HG02852 (cell line): ENCODE measurements at regions not wholly inside any gene's neighbourhood (a gene's known extent, or its start where the extent isn't known, plus 50 kb on each side); places are given as distances from the start of the nearest gene placed in this dataset.

Source experiments
- ATAC-seq: cut with Tn5 transposase; IDR thresholded peaks from one replicate; pipeline ENCODE4 v1.9.1; 2021; ENCODE audit warnings: mild to moderate bottlenecking, moderate library complexity; ENCODE audit not compliant: unreplicated experiment

DNA sequence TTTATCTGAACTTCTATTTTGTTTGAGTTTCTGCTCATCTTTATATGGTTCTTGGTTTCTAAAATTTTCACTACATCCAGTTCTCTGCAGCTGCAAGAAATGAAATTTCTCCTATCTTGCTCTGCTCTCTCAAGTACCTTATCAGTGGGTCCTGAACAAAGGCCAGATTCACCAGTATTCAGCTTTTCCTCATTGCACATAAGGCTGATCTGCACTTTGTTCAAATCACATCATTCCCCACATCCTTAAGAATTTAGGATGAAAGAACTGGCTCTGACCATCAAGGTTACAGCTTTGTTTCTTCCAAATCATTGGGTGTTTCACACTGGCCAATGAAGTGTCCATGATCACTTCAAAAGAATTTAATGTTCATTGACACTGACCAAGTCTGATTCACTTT is 211.4 kb downstream of the GRIN2B start:
- ATAC-seq, result no peak

DNA sequence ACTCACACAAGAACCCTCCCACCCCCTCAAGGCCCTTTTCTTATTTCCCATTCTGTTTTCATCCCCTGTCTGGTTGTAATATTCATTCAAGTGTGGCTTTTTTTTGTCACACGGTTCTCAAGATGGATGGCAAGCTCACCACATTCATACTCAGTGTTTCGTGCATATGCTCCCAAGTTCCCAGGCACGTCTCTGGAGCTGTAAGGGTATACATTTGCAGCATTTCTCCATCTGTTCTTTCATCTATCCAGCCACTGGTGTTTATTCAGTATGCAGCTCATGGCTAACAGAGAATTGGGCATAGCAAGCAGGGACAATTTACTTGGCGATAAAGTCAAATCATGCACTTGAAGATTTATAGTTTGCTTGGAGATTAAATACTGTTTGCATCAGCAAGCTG is 212.1 kb downstream of the GRIN2B start:
- no peak for ATAC-seq

GRCh38 chr12:13764748-13765147 is 216.7 kb downstream of the GRIN2B start:
- no peak for ATAC-seq

DNA sequence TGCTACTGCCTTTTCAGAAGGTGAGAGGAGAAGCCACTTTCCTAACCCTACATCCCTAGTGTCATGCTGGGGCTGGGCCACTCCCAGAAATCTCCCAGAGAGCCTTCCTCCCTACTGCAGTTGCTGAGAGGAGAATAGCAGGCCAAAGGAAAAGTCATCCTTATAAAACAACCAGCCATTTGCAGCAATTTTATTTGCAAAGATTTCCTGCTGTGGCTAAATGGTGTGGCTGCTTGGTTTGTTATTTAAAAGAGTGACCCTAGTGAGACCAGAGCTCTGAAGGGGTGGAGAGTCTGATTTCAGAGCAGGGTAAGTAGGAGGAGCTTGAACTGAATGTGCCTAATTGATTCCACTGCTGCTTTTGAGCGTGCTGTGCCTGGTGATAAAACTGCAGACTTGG is 232.0 kb downstream of the GRIN2B start:
- no peak for ATAC-seq

DNA sequence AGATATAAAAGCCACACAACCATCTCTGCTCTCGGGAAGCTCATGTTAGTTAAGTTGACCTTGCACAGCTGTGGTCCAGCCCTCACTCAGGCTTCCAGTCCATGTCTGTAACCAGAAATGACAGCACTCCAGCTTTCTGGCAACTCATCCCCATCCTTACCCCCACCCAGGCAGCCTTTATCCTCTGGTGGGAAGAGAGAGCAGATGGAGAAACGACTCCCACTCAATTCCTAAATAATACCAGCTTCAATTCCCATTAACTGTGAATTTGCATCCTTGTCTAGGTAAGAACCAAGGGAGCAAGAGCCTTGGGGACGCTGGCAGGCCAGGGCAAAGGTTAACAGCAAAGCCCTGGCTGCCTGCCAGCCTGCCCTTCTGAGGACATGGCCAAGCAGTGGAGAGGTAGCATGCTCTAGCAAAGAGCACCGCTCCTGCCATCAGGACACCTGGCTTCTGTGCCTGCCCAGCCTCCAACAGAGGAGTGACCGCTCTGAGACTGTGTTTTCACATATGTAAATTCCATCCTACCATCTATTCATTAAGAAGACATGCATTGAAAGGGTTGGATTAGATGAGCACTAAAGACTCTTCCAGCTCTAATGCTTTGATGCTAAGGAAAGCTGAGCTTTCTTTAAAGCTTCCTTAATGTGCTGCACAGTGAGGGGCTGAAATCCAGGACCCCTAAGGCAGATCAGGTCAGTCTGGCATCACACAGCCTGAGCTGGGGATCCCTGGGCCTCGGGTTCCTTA is 236.1 kb downstream of the GRIN2B start:
- no peak for ATAC-seq

DNA sequence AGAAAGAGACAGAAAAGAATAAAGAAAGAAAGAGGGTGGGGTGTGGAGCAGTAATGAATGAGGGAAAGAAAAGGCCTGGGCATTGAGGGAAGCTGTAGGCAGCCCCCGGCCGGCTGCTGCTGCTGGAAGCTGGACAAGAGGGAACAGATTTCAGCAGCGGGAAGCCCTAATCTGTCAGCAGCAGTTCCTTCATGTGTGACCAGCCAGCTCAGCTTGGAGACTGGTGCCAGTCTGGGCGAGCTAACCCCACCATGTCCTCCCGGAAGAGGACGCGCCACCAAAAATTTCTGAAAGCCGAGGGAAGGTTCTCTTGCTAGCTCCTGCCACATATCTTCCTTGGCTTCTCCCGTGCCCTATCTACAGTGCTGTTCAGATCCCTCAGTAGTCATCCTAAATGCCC is 236.8 kb downstream of the GRIN2B start:
- no peak for ATAC-seq

GRCh38 chr12:13740149-13740545 is 241.3 kb downstream of the GRIN2B start:
- no peak for ATAC-seq

DNA sequence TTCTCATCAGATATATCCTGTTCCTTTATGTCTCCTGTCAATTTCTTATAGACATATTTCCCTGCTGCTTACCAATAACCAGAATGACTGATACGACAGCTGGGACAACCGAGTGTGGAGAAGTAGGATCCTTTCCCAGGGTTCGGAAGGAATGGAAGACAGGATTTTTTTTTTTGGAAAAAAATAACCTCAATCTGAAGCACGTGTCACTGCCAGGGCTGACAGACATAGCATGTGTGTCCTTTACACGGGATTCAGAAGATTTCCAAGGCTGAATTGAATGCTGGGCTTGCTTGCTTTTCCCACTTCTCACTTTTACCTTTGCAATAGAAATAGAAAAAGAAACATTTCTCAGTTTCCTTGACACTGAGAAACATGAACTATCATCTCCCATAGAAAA is 245.7 kb downstream of the GRIN2B start:
- ATAC-seq, result no peak

DNA sequence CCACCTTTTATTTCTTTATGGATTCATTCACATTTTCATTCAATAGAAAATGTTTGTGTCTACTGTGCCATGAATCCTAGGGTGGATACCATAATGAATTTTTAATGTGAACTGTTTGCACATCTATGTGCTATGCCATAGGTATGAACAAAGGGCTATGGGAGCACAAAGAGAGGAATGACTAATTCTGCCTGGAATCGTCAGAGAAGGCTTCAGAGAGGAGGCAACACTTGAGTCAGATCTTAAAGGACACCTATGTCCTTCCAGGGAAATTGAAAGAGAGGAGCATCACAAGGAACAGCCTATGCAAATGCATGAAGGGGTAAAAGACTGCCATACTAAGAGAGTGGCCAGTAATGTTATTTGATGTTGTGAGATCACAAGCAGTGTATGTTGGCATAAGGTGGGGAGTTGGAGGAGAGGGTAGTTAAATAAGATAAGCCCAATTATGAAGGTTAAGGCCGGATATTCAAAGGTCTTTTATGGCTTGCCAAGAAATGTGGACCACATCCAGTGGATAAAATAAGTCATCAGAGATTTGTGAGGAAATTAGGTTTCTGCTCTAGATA is 246.7 kb downstream of the GRIN2B start:
- ATAC-seq, result no peak

DNA sequence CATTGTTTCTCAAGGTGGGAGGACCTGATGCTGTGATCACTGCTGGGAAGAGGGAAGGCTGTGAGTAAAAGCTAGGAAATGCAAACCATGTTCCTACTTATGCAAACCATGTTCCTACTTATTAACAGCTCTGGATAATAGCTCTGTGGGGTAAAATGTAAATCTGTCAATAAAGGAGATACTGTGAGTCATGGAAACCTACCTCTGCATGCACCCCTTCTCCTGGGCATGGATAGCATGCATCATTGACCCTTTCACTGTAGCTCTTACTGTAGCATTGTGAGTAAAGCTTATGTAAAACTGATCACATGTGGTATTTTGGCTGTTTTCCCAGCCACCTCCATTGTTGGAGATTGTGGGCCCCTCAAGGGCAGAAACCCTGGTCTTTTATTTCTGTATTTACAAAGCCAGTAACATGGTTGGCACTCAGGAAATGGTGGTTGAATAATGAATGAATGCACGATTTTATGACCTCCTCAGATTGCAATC is 253.7 kb downstream of the GRIN2B start:
- no peak for ATAC-seq

DNA sequence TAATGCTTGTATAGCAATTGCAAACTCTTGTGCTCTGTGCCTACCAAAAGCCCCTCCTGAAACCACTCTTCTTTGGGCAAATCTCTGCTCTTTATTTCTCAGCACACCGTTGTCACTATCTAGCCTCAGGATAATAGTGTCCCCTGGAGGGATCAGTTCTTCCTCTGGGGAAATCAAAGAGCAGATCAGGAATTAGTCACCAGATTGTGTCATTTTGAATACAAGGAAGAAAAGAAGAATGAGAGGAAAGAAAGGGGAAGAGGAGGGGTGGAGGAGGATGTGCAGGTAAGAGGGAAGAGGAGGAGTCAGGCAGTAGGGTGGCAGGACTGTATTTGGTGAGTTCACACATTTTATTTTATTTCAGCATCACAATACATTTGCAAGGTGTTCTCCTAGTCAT is 256.4 kb downstream of the GRIN2B start:
- ATAC-seq, result no peak

DNA sequence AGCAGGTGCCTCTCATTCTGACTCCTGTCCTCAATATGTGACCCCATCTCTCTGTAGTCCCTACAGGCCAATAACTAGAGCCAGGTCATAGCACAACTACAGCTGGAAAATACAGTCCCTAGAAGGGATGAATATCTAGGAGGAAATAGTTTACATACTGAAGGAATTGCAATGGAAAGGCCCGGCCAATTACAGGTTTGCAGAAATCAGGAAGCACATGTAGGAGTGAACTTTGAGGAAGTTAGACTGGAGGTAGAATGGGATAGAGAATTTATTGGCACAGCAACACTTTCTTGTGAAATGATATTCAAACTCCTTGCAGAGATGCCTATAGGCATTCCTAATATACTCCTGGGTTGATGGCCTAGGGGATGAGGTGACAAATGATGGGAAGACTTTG is 257.3 kb downstream of the GRIN2B start:
- ATAC-seq, result no peak

GRCh38 chr12:13719986-13720385 is 261.4 kb downstream of the GRIN2B start:
- no peak for ATAC-seq

GRCh38 chr12:13718271-13718670 is 263.1 kb downstream of the GRIN2B start:
- no peak for ATAC-seq

DNA sequence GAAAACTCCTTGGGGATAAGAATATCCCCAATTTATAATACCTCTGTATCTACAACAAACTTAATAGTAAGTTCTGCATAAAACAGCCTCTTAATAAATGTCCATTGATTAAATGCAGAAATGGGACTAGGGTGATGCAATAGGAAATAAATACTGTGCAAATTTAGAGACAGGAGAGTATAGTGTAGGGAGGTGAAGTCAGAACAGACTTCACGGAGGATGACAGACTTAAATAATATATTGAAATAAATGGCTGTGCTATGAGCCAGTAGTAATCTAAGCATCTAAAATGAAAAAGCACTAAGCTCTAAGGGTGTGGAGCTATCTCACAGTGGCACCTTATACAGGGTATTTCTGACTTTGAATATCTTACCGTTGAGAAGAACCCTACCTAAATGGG is 265.3 kb downstream of the GRIN2B start:
- no peak for ATAC-seq

GRCh38 chr12:13713556-13714410 is 267.6 kb downstream of the GRIN2B start:
- ATAC-seq, result no peak

GRCh38 chr12:13707829-13708228 is 273.6 kb downstream of the GRIN2B start:
- ATAC-seq, result no peak

GRCh38 chr12:13702381-13702780 is 279.0 kb downstream of the GRIN2B start:
- ATAC-seq, result no peak

- ATAC-seq, result no peak
Observed at GRCh38 chr12:13701502-13701901, 279.9 kb downstream of the GRIN2B start.

- no peak for ATAC-seq
Observed at GRCh38 chr12:13697973-13698372, 283.4 kb downstream of the GRIN2B start.

- no peak for ATAC-seq
Observed at GRCh38 chr12:13695781-13696180, 285.6 kb downstream of the GRIN2B start.

DNA sequence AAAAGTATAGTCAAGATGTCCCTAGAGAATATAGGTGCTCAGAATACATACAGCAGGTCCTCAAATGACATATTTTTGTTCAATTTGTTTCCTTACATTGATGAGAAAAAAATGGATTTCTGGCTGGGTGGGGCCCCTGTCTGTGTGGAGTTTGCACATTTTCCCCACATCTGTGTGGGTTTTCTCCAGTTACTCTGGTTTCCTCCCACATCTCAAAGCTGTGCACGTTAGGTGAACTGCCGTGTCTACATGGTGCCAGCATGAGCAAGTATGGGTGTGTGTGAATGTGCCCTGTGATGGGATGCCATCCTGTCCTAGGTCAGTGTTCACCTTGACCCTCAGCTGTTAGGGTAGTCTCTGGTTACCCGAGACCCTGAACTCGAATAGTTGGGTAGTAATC is 289.1 kb downstream of the GRIN2B start:
- ATAC-seq, result no peak
